Esophagus squamous epithelium (tissue), 4 donors: ENCODE measurements at regions not wholly inside any gene's neighbourhood (a gene's known extent, or its start where the extent isn't known, plus 50 kb on each side); places are given as distances from the start of the nearest gene placed in this dataset.

ENCODE experiments used
- POLR2A ChIP-seq, 4 donors: fragments of 450-650 bp; IDR thresholded peaks; one replicate each; pipeline ENCODE4 v1.6.1; 2017; ENCODE audit warnings: antibody characterized with exemption in 4 of 4, mild to moderate bottlenecking in 4 of 4, moderate library complexity in 3 of 4
- TF ChIP-seq, protein P1 (sequence below), 6 experiments: fragments of 450-650 bp in 4 of 6; fragments of 200-600 bp in 2 of 6; sonication (generic) in 2 of 6; IDR thresholded peaks; one replicate each; pipeline ENCODE4 v1.5.1; 2016 to 2019; ENCODE audit warnings: antibody characterized with exemption in 6 of 6, mild to moderate bottlenecking in 4 of 6, moderate library complexity in 4 of 6

DNA sequence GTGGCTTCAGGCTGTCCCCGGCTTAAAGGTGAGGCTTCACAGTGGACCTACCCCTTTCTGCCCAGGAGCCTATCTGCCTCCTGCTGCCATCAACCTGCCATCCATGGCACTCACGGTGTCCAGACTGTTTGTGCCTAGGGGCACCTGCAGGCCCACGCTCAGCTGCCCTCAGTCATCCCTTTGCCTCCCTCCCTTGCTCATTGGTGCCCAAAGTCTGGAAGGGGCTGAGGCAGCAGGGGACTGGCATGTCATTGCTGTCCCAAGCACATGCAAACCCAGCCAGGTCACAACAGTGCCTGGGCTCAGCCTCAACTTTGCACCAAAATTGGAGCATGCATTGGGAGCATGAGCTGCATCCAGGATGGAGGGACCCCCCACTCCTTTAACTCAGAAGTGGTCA is 1142.7 kb upstream of the NCAM2 start:
- no peak for TF ChIP-seq POLR2A (IDR thresholded peaks at IDR 0.05)
- TF ChIP-seq, protein P1, sequence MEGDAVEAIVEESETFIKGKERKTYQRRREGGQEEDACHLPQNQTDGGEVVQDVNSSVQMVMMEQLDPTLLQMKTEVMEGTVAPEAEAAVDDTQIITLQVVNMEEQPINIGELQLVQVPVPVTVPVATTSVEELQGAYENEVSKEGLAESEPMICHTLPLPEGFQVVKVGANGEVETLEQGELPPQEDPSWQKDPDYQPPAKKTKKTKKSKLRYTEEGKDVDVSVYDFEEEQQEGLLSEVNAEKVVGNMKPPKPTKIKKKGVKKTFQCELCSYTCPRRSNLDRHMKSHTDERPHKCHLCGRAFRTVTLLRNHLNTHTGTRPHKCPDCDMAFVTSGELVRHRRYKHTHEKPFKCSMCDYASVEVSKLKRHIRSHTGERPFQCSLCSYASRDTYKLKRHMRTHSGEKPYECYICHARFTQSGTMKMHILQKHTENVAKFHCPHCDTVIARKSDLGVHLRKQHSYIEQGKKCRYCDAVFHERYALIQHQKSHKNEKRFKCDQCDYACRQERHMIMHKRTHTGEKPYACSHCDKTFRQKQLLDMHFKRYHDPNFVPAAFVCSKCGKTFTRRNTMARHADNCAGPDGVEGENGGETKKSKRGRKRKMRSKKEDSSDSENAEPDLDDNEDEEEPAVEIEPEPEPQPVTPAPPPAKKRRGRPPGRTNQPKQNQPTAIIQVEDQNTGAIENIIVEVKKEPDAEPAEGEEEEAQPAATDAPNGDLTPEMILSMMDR (IDR thresholded peaks at IDR 0.05) = no peak
